Left ventricle myocardium inferior (tissue), 1 donor: ENCODE measurements at regions not wholly inside any gene's neighbourhood (a gene's known extent, or its start where the extent isn't known, plus 50 kb on each side); places are given as distances from the start of the nearest gene placed in this dataset.

Experiments used
- DNase-seq: peaks from one replicate; pipeline ENCODE4 v3.0.0-alpha.2; 2020
- H3K27ac ChIP-seq: fragments of 200-600 bp; replicated peaks from 2 replicates; pipeline ENCODE4 v1.8.0; 2021
- H3K27me3 ChIP-seq: fragments of 200-600 bp; 2 replicates; pipeline ENCODE4 v1.8.0; 2021; ENCODE audit warnings: low read depth
- H3K36me3 ChIP-seq: fragments of 200-600 bp; 2 replicates; pipeline ENCODE4 v1.8.0; 2021
- H3K4me1 ChIP-seq: fragments of 200-600 bp; 2 replicates; pipeline ENCODE4 v1.8.0; 2021
- H3K4me3 ChIP-seq: fragments of 200-600 bp; 2 replicates; pipeline ENCODE4 v1.8.0; 2021; ENCODE audit warnings: mild to moderate bottlenecking, moderate library complexity
- H3K9me3 ChIP-seq: fragments of 200-600 bp; replicated peaks from 2 replicates; pipeline ENCODE4 v1.8.0; 2021
- intact Hi-C: fragments of 100-400 bp; cut with micrococcal nuclease; formaldehyde crosslinking; loops from one replicate; pipeline ENCODE4 v1.11.0; 2022
- TF ChIP-seq, protein P1 (sequence below): fragments of 200-600 bp; IDR thresholded peaks from 2 replicates; pipeline ENCODE4 v1.8.0; 2021; ENCODE audit warnings: antibody characterized with exemption, mild to moderate bottlenecking, borderline replicate concordance
- donor health status: DM: no; HTN: yes; CAD: no; lungs with severe emphysema.

GRCh38 chr14:43872752-43873655 lies 634.1 kb downstream of the FSCB start:
- H3K4me1 ChIP-seq = no peaks in the 10 kb centered on the region
- H3K4me3 ChIP-seq = no peak overlapping the region
- TF ChIP-seq, protein P1, sequence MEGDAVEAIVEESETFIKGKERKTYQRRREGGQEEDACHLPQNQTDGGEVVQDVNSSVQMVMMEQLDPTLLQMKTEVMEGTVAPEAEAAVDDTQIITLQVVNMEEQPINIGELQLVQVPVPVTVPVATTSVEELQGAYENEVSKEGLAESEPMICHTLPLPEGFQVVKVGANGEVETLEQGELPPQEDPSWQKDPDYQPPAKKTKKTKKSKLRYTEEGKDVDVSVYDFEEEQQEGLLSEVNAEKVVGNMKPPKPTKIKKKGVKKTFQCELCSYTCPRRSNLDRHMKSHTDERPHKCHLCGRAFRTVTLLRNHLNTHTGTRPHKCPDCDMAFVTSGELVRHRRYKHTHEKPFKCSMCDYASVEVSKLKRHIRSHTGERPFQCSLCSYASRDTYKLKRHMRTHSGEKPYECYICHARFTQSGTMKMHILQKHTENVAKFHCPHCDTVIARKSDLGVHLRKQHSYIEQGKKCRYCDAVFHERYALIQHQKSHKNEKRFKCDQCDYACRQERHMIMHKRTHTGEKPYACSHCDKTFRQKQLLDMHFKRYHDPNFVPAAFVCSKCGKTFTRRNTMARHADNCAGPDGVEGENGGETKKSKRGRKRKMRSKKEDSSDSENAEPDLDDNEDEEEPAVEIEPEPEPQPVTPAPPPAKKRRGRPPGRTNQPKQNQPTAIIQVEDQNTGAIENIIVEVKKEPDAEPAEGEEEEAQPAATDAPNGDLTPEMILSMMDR = no peak
- no peaks in the 10 kb centered on the region for H3K36me3 ChIP-seq
- no peak for DNase-seq
- H3K27ac ChIP-seq = no peak overlapping the region
- H3K27me3 ChIP-seq = no peaks in the 10 kb centered on the region
- H3K9me3 ChIP-seq = no peaks in the 10 kb centered on the region
- intact Hi-C loops = no loop called here

DNA sequence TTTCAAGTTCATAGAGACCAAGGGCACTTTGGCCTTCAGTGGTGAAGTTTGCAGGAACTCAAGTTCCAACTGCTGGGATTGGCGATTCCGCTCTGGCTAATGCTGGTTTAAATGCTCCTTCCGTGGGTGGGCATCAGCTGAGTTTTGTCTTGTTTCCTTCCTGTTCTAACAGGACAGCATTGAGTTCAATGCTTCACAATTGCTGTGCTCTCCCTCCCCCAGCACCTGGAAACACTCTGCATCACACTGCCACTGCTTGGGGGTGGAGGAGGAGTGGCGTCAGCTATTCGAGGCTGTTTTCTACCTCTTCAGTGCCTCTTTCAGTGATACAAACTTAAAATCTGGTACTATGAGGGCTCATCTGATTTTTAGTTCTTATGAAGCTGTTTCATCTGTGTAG lies 634.9 kb downstream of the FSCB start:
- TF ChIP-seq, protein P1 = no peak
- Histone ChIP-seq H3K9me3 (no peaks in the 10 kb centered on the region), H3K27me3 (no peaks in the 10 kb centered on the region), H3K4me1 (no peaks in the 10 kb centered on the region), H3K27ac (no peak overlapping the region), H3K4me3 (no peak overlapping the region), H3K36me3 (no peaks in the 10 kb centered on the region)
- DNase-seq = no peak
- intact Hi-C loops = no loop called here

GRCh38 chr14:43858981-43859380 lies 648.1 kb downstream of the FSCB start:
- Histone ChIP-seq H3K4me1 (no peaks in the 10 kb centered on the region), H3K4me3 (no peak overlapping the region), H3K27me3 (no peaks in the 10 kb centered on the region), H3K27ac (no peak overlapping the region), H3K9me3 (peaks cover 9% of the 10 kb centered on the region), H3K36me3 (no peaks in the 10 kb centered on the region)
- intact Hi-C loops = no loop called here
- TF ChIP-seq, protein P1 = no peak
- DNase-seq = no peak

DNA sequence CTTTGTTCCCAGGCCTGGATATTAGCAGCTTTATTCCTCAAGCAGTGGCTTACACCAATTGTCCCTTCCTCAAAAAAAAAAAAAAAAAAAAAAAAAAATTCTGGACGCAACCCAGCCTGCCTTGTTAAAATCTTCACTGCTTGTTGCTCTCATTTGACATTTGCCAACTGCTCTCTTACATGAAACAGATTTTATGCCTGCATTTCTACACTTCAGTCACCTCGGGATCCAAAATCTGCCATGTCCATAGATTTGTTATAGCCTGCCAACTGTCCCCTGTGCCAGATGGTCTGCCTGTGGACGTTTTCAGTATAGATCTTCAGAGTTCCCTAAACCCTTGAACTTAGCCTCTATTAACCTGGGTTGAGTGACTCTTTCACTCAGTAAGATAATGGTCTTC lies 651.5 kb downstream of the FSCB start:
- Histone ChIP-seq H3K4me1 (no peaks in the 10 kb centered on the region), H3K9me3 (peaks cover 3% of the 10 kb centered on the region), H3K4me3 (no peak overlapping the region), H3K27ac (no peak overlapping the region), H3K27me3 (no peaks in the 10 kb centered on the region), H3K36me3 (no peaks in the 10 kb centered on the region)
- TF ChIP-seq, protein P1 = no peak
- intact Hi-C loops = no loop called here
- no peak for DNase-seq

GRCh38 chr14:43853541-43853940 lies 653.5 kb downstream of the FSCB start:
- Histone ChIP-seq H3K4me3 (no peak overlapping the region), H3K9me3 (peaks cover 18% of the 10 kb centered on the region), H3K36me3 (no peaks in the 10 kb centered on the region), H3K27me3 (no peaks in the 10 kb centered on the region), H3K4me1 (no peaks in the 10 kb centered on the region), H3K27ac (no peak overlapping the region)
- TF ChIP-seq, protein P1 = no peak
- no peak for DNase-seq
- intact Hi-C loops = no loop called here
